NT2/D1 (cell line): ENCODE measurements at regions not wholly inside any gene's neighbourhood (a gene's known extent, or its start where the extent isn't known, plus 50 kb on each side); places are given as distances from the start of the nearest gene placed in this dataset.

Experiments
- SUZ12 ChIP-seq: IDR thresholded peaks from 2 replicates; pipeline ENCODE4 v1.6.1; 2011; ENCODE audit not compliant: insufficient read length, insufficient read depth; ENCODE audit errors: extremely low read depth
- YY1 ChIP-seq: IDR thresholded peaks from 2 replicates; pipeline ENCODE4 v1.6.1; 2011; ENCODE audit not compliant: insufficient read length, insufficient read depth

GRCh38 chr6:121884620-121885019, 449.2 kb downstream of the GJA1 start:
- TF ChIP-seq YY1, result no peak
- no peak for TF ChIP-seq SUZ12
